SK-N-SH treated with all-trans-retinoic acid at 6 μM for 48 hours (cell line): ENCODE measurements at regions not wholly inside any gene's neighbourhood (a gene's known extent, or its start where the extent isn't known, plus 50 kb on each side); places are given as distances from the start of the nearest gene placed in this dataset.

Source experiments
- CSDC2 ChIP-seq: fragments of 250-450 bp; sonication (Bioruptor Pico); IDR thresholded peaks from 2 replicates; pipeline ENCODE4 v1.5.0; 2020; ENCODE audit warnings: mild to moderate bottlenecking, moderate library complexity
- ESRRG ChIP-seq: fragments of 250-450 bp; sonication (Bioruptor Pico); IDR thresholded peaks from 2 replicates; pipeline ENCODE4 v1.6.1; 2021; ENCODE audit warnings: mild to moderate bottlenecking
- PATZ1 ChIP-seq: fragments of 250-450 bp; sonication (Bioruptor Pico); IDR thresholded peaks from 2 replicates; pipeline ENCODE4 v1.8.0; 2020; ENCODE audit warnings: mild to moderate bottlenecking, moderate library complexity, borderline replicate concordance
- RARB ChIP-seq: fragments of 250-450 bp; sonication (Bioruptor Pico); IDR thresholded peaks from 2 replicates; pipeline ENCODE4 v1.8.0; 2021; ENCODE audit warnings: mild to moderate bottlenecking, moderate library complexity
- SNAI2 ChIP-seq: fragments of 250-450 bp; sonication (Bioruptor Pico); IDR thresholded peaks from 2 replicates; pipeline ENCODE4 v1.5.0; 2020; ENCODE audit warnings: mild to moderate bottlenecking, moderate library complexity
- TCF4 ChIP-seq: fragments of 250-450 bp; sonication (Bioruptor Pico); IDR thresholded peaks from 2 replicates; pipeline ENCODE4 v1.8.0; 2021; ENCODE audit warnings: mild to moderate bottlenecking, moderate library complexity, borderline replicate concordance
- ZC3H10 ChIP-seq: fragments of 250-450 bp; sonication (Bioruptor Pico); IDR thresholded peaks from 2 replicates; pipeline ENCODE4 v1.5.1; 2021; ENCODE audit warnings: mild to moderate bottlenecking, moderate library complexity
- ZFP3 ChIP-seq: fragments of 250-450 bp; sonication (Bioruptor Pico); IDR thresholded peaks from 2 replicates; pipeline ENCODE4 v1.5.0; 2020; ENCODE audit warnings: mild to moderate bottlenecking, moderate library complexity
- ZFP30 ChIP-seq: fragments of 450-650 bp; formaldehyde crosslinking; IDR thresholded peaks from 2 replicates; pipeline ENCODE4 v1.5.0; 2022; ENCODE audit warnings: mild to moderate bottlenecking, moderate library complexity
- ZNF565 ChIP-seq: fragments of 450-650 bp; formaldehyde crosslinking; conservative IDR thresholded peaks from 2 replicates; pipeline ENCODE4 v1.5.0; 2020; ENCODE audit warnings: low read depth, mild to moderate bottlenecking, moderate library complexity
- ZNF70 ChIP-seq: fragments of 450-650 bp; formaldehyde crosslinking; IDR thresholded peaks from 2 replicates; pipeline ENCODE4 v1.5.0; 2020; ENCODE audit warnings: mild to moderate bottlenecking, moderate library complexity
- ZNF8 ChIP-seq: fragments of 450-650 bp; formaldehyde crosslinking; IDR thresholded peaks from 2 replicates; pipeline ENCODE4 v1.5.0; 2020; ENCODE audit warnings: mild to moderate bottlenecking, moderate library complexity
- TF ChIP-seq, protein P1 (sequence below): fragments of 250-450 bp; sonication (Bioruptor Pico); IDR thresholded peaks from 2 replicates; pipeline ENCODE4 v1.5.1; 2021; ENCODE audit warnings: mild to moderate bottlenecking, moderate library complexity
- TF ChIP-seq, protein P2 (sequence below): fragments of 250-450 bp; sonication (Bioruptor Pico); IDR thresholded peaks from 2 replicates; pipeline ENCODE4 v1.5.0; 2020; ENCODE audit warnings: mild to moderate bottlenecking, moderate library complexity

DNA sequence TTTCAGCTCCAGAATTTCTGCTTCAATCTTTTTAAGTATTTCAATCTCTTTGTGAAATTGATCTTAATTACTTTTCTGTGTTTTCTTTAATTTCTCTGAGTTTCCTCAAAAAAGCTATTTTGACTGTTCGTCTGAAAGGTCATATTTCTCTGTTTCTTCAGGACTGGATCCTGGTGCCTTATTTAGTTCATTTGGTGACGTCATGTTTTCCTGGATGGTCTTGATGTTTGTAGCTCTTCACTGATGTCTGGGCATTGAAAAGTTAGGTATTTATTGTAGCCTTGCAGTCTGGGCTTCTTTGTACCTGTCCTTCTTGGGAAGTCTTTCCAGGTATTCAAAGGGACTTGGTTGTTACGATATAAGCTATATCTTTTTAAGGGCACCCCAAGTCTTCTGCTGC, 998.7 kb downstream of the NCAM2 start:
- TF ChIP-seq, protein P1, sequence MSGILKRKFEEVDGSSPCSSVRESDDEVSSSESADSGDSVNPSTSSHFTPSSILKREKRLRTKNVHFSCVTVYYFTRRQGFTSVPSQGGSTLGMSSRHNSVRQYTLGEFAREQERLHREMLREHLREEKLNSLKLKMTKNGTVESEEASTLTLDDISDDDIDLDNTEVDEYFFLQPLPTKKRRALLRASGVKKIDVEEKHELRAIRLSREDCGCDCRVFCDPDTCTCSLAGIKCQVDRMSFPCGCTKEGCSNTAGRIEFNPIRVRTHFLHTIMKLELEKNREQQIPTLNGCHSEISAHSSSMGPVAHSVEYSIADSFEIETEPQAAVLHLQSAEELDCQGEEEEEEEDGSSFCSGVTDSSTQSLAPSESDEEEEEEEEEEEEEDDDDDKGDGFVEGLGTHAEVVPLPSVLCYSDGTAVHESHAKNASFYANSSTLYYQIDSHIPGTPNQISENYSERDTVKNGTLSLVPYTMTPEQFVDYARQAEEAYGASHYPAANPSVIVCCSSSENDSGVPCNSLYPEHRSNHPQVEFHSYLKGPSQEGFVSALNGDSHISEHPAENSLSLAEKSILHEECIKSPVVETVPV (CRISPR knock-in tag), result no peak
- TF ChIP-seq ZC3H10 (CRISPR knock-in tag) (no peak), TCF4 (CRISPR knock-in tag) (no peak), ZFP30 (CRISPR knock-in tag) (no peak), RARB (CRISPR knock-in tag) (no peak), ZFP3 (CRISPR knock-in tag) (no peak), PATZ1 (CRISPR knock-in tag) (no peak), ZNF8 (no peak), ESRRG (CRISPR knock-in tag) (no peak), ZNF70 (no peak), ZNF565 (CRISPR knock-in tag) (no peak), CSDC2 (CRISPR knock-in tag) (no peak), SNAI2 (CRISPR knock-in tag) (no peak)
- TF ChIP-seq, protein P2, sequence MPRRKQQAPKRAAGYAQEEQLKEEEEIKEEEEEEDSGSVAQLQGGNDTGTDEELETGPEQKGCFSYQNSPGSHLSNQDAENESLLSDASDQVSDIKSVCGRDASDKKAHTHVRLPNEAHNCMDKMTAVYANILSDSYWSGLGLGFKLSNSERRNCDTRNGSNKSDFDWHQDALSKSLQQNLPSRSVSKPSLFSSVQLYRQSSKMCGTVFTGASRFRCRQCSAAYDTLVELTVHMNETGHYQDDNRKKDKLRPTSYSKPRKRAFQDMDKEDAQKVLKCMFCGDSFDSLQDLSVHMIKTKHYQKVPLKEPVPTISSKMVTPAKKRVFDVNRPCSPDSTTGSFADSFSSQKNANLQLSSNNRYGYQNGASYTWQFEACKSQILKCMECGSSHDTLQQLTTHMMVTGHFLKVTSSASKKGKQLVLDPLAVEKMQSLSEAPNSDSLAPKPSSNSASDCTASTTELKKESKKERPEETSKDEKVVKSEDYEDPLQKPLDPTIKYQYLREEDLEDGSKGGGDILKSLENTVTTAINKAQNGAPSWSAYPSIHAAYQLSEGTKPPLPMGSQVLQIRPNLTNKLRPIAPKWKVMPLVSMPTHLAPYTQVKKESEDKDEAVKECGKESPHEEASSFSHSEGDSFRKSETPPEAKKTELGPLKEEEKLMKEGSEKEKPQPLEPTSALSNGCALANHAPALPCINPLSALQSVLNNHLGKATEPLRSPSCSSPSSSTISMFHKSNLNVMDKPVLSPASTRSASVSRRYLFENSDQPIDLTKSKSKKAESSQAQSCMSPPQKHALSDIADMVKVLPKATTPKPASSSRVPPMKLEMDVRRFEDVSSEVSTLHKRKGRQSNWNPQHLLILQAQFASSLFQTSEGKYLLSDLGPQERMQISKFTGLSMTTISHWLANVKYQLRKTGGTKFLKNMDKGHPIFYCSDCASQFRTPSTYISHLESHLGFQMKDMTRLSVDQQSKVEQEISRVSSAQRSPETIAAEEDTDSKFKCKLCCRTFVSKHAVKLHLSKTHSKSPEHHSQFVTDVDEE (CRISPR knock-in tag), result no peak
